AML-193 (cell line): ENCODE measurements at regions not wholly inside any gene's neighbourhood (a gene's known extent, or its start where the extent isn't known, plus 50 kb on each side); places are given as distances from the start of the nearest gene placed in this dataset.

Experiments
- DNase-seq, 2 experiments: peaks; one replicate each; lab custom pipeline; 2025; lab: John Stamatoyannopoulos, UW

GRCh38 chr7:155138204-155138603, 68.1 kb downstream of the HTR5A start:
- DNase-seq: no peak

GRCh38 chr7:155141562-155141961, 71.4 kb downstream of the HTR5A start:
- no peak for DNase-seq

GRCh38 chr7:155143381-155143780, 73.3 kb downstream of the HTR5A start:
- DNase-seq: no peak

DNA sequence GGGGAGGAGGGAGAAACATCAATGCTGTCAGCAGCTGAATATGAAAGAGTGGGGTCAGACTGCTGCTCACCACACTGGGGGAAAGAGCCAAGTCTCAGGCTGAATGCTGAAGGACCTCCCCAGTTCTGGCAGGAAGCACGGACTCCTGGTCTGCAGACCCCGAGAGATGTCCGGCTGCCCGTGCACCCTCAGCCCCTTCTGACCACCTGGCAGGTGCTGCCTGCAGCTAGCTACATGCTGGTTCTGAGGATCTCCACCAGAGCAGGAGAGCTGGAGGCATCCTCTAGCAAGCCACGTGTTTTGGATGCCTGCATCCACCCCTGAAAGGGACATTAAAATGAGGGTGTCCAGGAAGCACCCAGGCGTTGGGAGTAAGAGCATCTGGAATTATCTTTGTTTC, 74.2 kb downstream of the HTR5A start:
- DNase-seq: no peak

GRCh38 chr7:155145477-155146255, 75.5 kb downstream of the HTR5A start:
- no peak for DNase-seq

- DNase-seq: no peak
These were observed 77.0 kb downstream of the HTR5A start for GRCh38 chr7:155147172-155147571.

DNA sequence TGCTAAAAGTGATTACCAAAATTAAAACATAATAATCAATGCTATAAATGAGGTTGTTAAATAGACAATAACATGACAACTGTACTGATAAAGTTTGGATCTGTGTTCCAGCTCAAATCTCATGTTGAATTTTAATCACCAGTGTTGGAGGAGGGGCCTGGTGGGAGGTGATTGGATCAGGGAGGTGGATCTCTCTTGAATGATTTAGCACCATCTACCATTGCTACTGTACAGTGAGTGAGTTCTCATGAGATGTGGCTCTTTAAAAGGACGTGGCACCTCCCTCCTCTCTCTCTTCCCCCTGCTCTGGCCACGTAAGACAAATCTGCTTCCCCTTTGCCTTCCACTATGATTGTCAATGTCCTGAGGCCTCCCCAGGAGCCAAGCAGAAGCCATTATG, 77.5 kb downstream of the HTR5A start:
- no peak for DNase-seq

GRCh38 chr7:155153676-155154075, 83.6 kb downstream of the HTR5A start:
- DNase-seq: no peak

DNA sequence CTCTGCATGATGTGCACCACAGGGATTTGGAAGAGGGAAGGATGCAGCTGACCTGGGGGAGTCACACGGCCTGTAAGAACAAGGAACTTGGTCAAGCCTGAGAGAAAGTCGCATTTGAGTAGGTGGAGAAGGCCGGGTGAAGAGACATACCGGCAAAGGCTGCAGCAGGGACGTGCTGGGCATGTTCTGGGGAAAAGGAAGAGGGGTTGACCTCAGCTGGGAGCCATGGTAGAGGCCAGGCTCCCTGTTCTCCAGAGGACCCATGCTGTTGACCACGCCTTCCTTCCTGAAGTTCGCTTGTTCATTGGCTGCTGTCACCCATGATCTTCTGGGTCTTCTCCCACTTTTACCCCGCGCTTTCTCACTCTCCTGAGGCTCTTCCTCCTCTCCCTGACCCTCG, 84.5 kb downstream of the HTR5A start:
- no peak for DNase-seq

DNA sequence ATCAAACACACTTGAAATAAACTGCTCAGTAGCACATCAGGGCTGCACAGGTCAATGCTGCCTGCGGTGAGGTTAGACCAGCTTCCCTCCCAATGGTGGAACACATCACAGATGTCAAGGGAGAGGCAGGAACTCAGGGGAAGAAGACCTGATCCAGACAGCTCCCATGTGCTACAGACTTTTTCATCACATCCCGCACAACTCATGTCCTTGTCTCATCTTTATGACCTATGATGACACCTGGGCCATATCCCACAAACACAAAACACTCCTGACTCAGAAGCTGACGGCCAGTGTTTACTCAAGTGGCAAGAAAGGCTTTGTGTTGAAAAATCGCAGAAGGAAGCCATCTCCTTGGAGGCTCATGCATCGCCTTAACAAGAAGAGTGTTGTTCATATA, 91.6 kb downstream of the HTR5A start:
- no peak for DNase-seq

DNA sequence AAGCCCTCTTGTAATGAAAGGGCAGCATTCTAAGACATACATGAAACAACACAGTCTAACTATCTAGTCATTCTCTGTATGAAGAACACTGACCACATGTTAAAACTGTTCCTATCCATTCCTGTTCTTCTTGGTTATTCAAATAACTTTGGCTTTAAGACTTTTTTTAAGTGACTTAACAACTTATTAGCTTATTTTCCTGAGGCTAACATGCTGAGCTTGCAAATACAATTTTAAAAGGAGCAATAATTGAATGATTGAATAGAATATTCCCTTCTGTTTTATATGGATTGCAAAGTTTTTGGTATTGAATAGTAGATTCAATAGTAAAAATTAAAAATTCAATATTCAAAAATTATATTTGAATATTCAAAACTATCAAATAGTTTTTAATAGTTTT, 92.3 kb downstream of the HTR5A start:
- DNase-seq: no peak

- DNase-seq: no peak
These were observed 93.6 kb downstream of the HTR5A start for GRCh38 chr7:155163696-155164095.

- DNase-seq: no peak
These were observed 94.2 kb downstream of the HTR5A start for GRCh38 chr7:155164316-155164715.

GRCh38 chr7:155166108-155166507, 96.0 kb downstream of the HTR5A start:
- no peak for DNase-seq

GRCh38 chr7:155166673-155167370, 96.7 kb downstream of the HTR5A start:
- DNase-seq: no peak

GRCh38 chr7:155167706-155168365, 97.7 kb downstream of the HTR5A start:
- DNase-seq: no peak

- DNase-seq: no peak
These were observed 98.7 kb downstream of the HTR5A start for GRCh38 chr7:155168597-155169480.

DNA sequence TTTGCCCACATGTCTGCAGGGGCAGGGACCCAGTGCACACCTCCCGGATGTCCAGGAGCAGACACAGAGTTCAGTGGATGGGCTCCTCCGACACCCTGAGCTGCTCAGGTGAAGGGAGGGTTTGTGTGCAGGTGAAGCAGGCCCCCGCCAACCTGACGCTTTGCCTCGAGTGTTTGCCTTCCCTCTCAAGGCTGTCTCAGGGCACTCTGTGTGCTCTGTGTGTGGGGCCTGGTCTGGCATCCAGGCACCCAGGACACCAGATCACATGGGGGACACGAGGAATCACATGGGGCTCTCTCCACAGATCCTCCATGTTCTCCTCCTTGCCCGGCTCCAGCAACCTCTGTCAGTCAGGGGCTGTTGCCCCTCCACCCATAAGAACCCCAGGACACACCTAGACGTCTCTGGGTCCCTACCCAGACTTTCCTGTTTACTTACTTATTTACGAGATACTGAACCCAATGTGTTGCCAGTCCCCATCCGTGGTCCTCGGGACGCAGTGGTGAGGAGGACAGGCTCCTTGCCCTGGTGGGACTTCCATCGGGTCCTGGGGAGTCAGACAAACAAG, 99.5 kb downstream of the HTR5A start:
- no peak for DNase-seq

- DNase-seq: no peak
These were observed 100.2 kb downstream of the HTR5A start for GRCh38 chr7:155170331-155170730.

DNA sequence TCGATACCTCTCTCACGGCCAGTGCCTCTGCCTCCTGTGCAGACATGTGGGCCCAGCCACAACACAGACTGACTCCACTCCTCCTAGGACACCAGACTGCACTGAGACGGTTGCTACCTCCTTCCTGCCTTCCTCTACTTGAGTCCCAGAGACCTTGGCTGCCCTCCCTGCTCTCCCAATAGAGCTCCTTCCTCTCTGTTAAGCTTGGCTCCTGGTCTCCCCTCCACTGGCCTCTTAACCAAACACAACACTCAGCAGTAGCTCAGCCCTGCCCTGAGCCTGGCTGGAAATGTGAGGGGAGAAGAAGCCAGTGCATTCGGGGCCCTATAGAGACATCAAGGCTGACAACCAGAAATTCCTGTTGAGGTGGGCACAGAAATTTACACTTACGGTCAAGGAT, 102.0 kb downstream of the HTR5A start:
- DNase-seq: no peak

DNA sequence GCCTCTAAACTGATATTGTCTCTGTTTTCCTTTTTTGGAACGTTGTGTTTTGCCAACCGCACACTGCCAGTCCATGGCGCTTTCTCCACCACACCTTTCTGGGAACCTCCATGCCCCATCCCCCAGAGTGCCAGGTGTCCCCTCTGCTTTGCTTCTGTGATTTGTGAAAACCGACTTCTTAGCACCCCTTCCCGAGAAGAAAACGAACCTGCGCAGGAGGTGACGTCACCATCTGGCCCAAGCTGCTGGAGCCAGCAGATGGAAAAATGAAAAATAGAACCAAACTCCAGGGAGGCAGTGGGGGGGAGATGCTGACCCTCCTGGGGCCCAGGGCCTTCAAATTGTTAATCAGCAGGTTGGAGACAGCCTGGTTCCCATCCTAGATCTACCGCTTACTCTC, 103.8 kb downstream of the HTR5A start:
- DNase-seq: no peak

GRCh38 chr7:155178096-155178495, 108.0 kb downstream of the HTR5A start:
- DNase-seq: no peak
